Ovary (tissue), 7 donors: ENCODE measurements at regions not wholly inside any gene's neighbourhood (a gene's known extent, or its start where the extent isn't known, plus 50 kb on each side); places are given as distances from the start of the nearest gene placed in this dataset.

Experiments used
- DNase-seq, 5 donors: peaks; one replicate each; pipeline ENCODE4 v3.0.0-alpha.2; 2019 to 2020
- H3K27ac ChIP-seq, 2 donors: fragments of 200-600 bp; one replicate each; pipeline versions ENCODE4 v1.5.1 to v1.8.0; 2019 to 2022
- H3K27me3 ChIP-seq: fragments of 200-600 bp; one replicate; pipeline ENCODE4 v1.8.0; 2022
- H3K36me3 ChIP-seq: fragments of 200-600 bp; sonication (generic); one replicate; pipeline ENCODE4 v1.5.1; 2019
- H3K4me1 ChIP-seq: one replicate; pipeline ENCODE4 v1.8.1; 2013; ENCODE audit warnings: mild to moderate bottlenecking, moderate library complexity; ENCODE audit not compliant: insufficient read depth
- H3K4me3 ChIP-seq: fragments of 200-600 bp; sonication (generic); one replicate; pipeline ENCODE4 v1.5.1; 2017
- H3K9me3 ChIP-seq, 2 donors: fragments of 200-600 bp in 1 of 2; sonication (generic) in 1 of 2; one replicate each; pipeline versions ENCODE4 v1.5.1 to v1.8.1; 2013 to 2019; ENCODE audit warnings: mild to moderate bottlenecking in 1 of 2, moderate library complexity in 1 of 2
- CTCF ChIP-seq, 3 donors: fragments of 450-650 bp in 2 of 3; fragments of 200-600 bp in 1 of 3; IDR thresholded peaks; one replicate each; pipeline versions ENCODE4 v1.5.1 to v1.8.0; 2016 to 2022; ENCODE audit warnings: antibody characterized with exemption in 3 of 3, mild to moderate bottlenecking in 1 of 3
- EP300 ChIP-seq: sonication (generic); formaldehyde crosslinking; IDR thresholded peaks from one replicate; pipeline ENCODE4 v1.6.1; 2017; ENCODE audit warnings: antibody characterized with exemption
- POLR2A ChIP-seq: fragments of 450-650 bp; IDR thresholded peaks from one replicate; pipeline ENCODE4 v1.6.1; 2017; ENCODE audit warnings: antibody characterized with exemption, mild to moderate bottlenecking, moderate library complexity
- WGBS, 3 donors: extraction: QIAGEN DNeasy Blood & Tissue Kit in 1 of 3; methylation state at CpG; one replicate each; pipeline versions ENCODE4 v1.1.5 to v1.1.7; 2013 to 2017; 5-methylcytosine and 5-hydroxymethylcytosine counted together
- intact Hi-C, 4 donors: fragments of 100-400 bp; cut with DNase I; formaldehyde crosslinking; loops; one replicate each; pipeline versions ENCODE4 v1.11.0 to v1.15.1; 2022 to 2023
- donor health status: DM: no; HTN: no; CAD: no; lungs with moderate emphysema.
- donor health status: DM: no; HTN: no; CAD: no.
- donor health status: Bipolar disorder and iron deficiency.
- donor health status: DM: no; HTN: no; CAD: no.
- donor health status: DM: yes; HTN: yes; CAD: no.

GRCh38 chr5:61596265-61596664 is 264.2 kb downstream of the ZSWIM6 start:
- no peak overlapping the region for H3K4me3 ChIP-seq
- H3K27ac ChIP-seq, result no peak overlapping the region
- no peaks in the 10 kb centered on the region for H3K27me3 ChIP-seq
- DNase-seq, result no peak
- intact Hi-C loops, result no loop called here
- no peak for TF ChIP-seq CTCF (IDR thresholded peaks at IDR 0.05)
- TF ChIP-seq POLR2A, result no peak
- no peak for TF ChIP-seq EP300
- H3K4me1 ChIP-seq, result no peaks in the 10 kb centered on the region
- WGBS, 3 donors, result 89 to 100% (median 96%) methylated on average over 1 of the region's 1 CpG
- no peaks in the 10 kb centered on the region for H3K9me3 ChIP-seq
- H3K36me3 ChIP-seq, result no peaks in the 10 kb centered on the region

- Histone ChIP-seq H3K9me3 (no peaks in the 10 kb centered on the region), H3K4me1 (no peaks in the 10 kb centered on the region), H3K36me3 (no peaks in the 10 kb centered on the region), H3K27ac (no peak overlapping the region), H3K4me3 (no peak overlapping the region), H3K27me3 (no peaks in the 10 kb centered on the region)
- DNase-seq, result no peak
- intact Hi-C loops, result no loop called here
- TF ChIP-seq CTCF (IDR thresholded peaks at IDR 0.05) (no peak), EP300 (no peak), POLR2A (no peak)
Observed at GRCh38 chr5:61597684-61598083, 265.6 kb downstream of the ZSWIM6 start.

- 72 to 87% (median 84%) methylated on average over 3 of the region's 3 CpGs for WGBS, 3 donors
- H3K4me3 ChIP-seq, result no peak overlapping the region
- no peaks in the 10 kb centered on the region for H3K4me1 ChIP-seq
- intact Hi-C loops, result no loop called here
- no peak for DNase-seq
- H3K36me3 ChIP-seq, result no peaks in the 10 kb centered on the region
- no peak overlapping the region for H3K27ac ChIP-seq
- TF ChIP-seq POLR2A (no peak), CTCF (IDR thresholded peaks at IDR 0.05) (no peak), EP300 (no peak)
- no peaks in the 10 kb centered on the region for H3K27me3 ChIP-seq
- H3K9me3 ChIP-seq, result no peaks in the 10 kb centered on the region
Observed at GRCh38 chr5:61598126-61598525, 266.1 kb downstream of the ZSWIM6 start.

GRCh38 chr5:61599370-61600122 is 267.5 kb downstream of the ZSWIM6 start:
- Histone ChIP-seq H3K27ac (no peak overlapping the region), H3K27me3 (no peaks in the 10 kb centered on the region), H3K36me3 (no peaks in the 10 kb centered on the region), H3K9me3 (no peaks in the 10 kb centered on the region), H3K4me3 (no peak overlapping the region), H3K4me1 (no peaks in the 10 kb centered on the region)
- TF ChIP-seq CTCF (IDR thresholded peaks at IDR 0.05), result no peak
- TF ChIP-seq EP300, result no peak
- no peak for TF ChIP-seq POLR2A
- WGBS, 3 donors, result 64 to 76% (median 68%) methylated on average over 5 of the region's 5 CpGs
- intact Hi-C loops, result no loop called here
- DNase-seq, result no peak
